Medulla oblongata (tissue), 1 donor: ENCODE measurements at regions not wholly inside any gene's neighbourhood (a gene's known extent, or its start where the extent isn't known, plus 50 kb on each side); places are given as distances from the start of the nearest gene placed in this dataset.
"Not testable (repeated sequence)": the region's sequence is repeated elsewhere in the genome, so short reads cannot be mapped to it uniquely, and the experiment has no call there.

Experiments
- DNase-seq: peaks from one replicate; pipeline ENCODE4 v3.0.0-alpha.2; 2015; ENCODE audit errors: extremely low spot score

- DNase-seq: no peak
Observed at GRCh38 chr6:113366505-113366904, 490.6 kb upstream of the MARCKS start.

- no peak for DNase-seq
Observed at GRCh38 chr6:113370508-113371502, 486.3 kb upstream of the MARCKS start.

DNA sequence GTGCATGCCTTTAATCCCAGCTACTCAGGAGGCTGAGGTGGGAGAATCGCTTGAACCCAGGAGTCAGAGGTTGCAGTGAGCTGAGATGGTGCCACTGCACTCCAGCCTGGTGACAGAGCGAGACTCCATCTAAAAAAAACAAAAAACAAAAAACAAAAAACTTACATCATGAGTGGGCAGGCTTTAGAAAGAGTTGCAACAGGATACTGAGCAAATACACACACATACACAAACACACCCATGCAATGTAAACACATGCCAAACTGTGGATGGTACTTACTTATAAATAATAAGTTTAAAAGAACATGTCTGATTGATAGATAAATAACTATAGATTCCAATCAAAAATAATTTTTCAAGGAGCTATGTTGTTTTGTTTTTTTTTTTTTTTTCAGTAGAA, 481.7 kb upstream of the MARCKS start:
- DNase-seq: not testable (repeated sequence)

DNA sequence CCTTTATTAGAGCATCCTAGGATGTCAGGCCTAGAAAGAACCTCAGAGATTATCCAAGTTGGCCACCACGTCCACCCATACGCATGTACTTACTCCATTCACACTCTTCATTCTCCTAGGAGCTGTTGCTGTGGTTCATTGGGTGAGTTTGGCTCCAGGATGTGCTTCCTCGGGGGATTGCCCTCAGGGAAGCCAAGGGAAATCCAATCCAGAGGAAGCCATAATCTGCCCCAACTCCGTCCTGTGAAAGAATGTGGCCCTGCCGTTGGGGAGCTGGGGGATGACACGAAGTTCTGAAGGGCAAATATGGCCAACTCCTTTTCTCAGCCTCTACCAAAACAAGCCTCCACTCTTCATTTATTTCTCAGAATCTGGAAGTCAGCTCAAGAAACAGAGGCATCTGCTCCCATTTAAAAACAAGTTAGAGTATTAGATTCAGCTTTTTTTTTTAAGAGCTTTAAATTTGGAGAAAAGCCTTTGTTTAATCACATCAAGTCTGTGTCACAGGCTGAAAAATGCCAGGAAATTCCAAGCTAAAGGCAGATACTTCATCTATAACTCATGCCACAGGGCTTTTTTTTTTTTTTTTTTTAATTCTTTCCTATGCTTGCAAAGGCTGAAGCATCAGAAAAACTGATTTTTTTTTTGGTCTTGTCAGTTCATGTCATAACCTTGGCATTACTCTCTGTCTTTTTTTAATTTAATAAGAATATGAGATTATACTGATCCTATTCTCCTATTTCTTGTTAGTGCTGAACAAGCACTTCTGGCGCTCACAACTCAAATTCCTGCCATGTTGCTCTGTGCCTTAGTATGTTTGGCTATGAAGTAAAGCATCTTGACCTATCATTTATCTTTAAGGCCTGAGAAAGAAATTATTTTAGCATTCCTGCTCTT, 480.9 kb upstream of the MARCKS start:
- no peak for DNase-seq

DNA sequence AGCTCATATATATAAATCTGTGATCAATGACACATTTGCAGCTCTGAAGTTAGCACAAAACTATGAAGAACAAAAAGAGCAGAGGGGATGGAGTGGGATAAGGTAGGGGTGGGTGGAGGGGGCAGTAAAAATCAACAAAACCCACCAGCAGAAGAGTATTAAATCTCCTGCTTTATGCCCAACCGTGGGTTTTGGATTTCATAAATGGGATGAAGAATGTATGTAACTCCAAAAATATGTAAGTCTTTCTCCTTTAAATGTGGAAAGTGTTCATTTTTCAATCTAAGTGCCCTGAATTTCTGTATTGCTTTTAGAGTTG, 480.3 kb upstream of the MARCKS start:
- no peak for DNase-seq

DNA sequence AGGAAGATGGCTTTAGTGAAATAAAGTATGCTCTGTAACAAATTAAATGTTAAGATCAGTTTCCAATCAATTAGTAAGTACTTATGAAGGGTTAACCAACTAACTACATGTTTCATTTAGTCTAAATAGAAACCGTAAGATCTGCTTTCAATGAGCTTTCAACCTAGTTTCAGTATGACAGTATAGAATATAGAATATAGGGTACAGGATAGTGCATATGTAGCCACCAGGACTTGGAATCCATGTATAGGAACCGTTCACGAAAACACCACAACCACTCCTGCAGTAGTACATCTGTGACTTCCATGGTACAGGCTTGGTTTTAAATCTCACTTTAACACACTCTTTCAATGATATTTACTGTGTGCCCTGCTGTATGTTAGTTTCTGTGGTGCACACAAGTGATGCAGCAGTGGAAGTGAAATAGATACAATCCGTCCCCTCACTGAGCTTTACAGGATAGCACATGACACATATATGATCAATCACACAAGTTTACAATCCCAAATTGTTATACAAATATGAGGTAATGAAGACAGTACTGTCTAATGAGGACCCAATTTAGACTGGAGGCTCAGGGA, 479.7 kb upstream of the MARCKS start:
- no peak for DNase-seq

DNA sequence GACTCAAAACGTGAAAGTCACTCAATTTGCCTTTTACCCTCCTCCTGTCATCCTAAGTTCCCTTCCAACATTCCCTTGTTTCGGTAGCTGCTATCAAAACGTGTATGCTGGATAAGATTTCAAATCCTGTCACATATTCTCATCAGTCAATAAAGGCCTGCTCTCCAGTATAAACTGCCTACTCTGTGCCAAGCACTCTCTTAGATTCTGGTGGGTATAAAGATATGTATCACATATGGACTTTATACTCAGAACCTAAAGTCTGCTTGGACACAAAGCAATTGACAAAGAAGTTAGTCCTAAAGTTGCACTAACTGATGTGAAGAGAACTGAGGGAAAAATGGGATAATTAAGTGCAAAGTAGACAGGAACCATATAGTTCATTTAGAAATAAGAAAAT, 476.6 kb upstream of the MARCKS start:
- DNase-seq: no peak

DNA sequence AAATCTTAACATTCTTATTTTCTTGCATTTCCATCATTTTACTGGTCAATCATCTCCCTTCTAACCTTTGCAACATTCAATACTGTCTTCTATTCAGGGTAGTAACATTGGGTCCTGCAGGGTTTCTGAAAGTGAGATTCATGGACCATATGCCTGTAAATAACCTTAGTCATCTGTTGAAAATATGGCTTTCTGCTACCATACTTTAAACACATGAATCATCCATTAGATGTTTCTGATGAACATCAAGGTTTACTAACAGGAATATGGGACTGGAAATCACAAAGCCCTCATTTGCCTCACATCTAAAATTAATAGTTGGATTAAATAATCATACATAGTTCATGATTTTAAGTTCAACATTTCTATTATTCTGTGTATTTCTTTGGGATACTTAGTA, 475.9 kb upstream of the MARCKS start:
- no peak for DNase-seq

GRCh38 chr6:113381959-113382358, 475.2 kb upstream of the MARCKS start:
- peak; percentile 18 for DNase-seq

DNA sequence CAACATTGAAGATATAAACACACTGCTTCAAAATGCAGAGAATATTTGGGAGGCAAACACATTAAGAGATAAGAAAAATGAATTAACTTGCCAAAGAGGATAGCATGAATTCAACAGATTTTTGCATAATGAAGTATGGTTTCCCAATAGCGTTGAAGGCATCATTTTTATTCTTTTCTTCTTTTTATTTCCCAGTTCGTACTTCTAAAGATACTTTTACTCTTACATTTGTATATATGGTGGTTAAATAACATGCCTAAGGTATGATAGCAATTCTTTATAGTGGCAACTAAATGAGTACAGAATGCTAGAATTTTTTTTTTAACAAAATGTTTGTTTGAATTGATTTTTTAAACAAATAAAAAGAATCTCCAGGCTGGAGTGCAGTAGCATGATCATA, 473.4 kb upstream of the MARCKS start:
- DNase-seq: no peak

GRCh38 chr6:113385020-113385431, 472.1 kb upstream of the MARCKS start:
- no peak for DNase-seq

DNA sequence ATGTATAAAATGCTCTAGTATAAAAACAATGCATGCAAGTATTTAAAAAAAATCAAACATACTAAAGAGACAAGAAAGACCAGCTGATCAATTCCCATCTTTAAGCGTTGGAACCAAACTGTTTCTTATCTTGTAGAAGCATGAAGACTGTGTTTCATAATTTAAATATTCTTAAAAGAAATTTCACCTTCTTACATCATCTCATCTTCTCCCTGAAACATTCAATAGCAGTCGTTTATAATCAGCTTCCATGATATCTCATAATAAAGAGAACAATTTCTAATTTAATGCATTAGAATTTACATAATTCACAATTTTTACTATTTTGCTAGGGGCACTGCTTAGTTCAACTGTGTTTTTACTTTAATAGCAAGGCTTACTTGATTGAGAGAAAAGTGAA, 468.1 kb upstream of the MARCKS start:
- no peak for DNase-seq

- DNase-seq: no peak
Observed at GRCh38 chr6:113392551-113393055, 464.5 kb upstream of the MARCKS start.

DNA sequence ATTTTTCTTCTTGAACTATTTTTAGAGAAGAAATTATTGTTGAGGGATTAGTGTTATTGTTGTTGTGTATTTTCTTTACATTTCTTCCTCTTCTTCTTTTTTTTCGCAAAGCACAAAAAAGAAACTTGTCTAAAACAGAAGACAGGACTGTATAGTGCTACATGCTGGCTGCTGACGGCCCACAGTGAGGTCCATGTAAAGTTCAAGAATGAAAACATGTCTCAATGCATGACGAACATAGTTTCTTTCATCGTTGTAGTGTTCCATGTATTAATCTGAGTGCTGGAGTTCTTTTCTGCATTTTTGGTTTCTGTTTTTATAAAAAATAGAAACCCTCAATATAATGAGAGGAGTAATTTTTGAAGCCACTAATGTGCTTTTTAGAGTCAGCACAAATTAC, 462.9 kb upstream of the MARCKS start:
- no peak for DNase-seq

- no peak for DNase-seq
Observed at GRCh38 chr6:113394729-113395128, 462.4 kb upstream of the MARCKS start.

DNA sequence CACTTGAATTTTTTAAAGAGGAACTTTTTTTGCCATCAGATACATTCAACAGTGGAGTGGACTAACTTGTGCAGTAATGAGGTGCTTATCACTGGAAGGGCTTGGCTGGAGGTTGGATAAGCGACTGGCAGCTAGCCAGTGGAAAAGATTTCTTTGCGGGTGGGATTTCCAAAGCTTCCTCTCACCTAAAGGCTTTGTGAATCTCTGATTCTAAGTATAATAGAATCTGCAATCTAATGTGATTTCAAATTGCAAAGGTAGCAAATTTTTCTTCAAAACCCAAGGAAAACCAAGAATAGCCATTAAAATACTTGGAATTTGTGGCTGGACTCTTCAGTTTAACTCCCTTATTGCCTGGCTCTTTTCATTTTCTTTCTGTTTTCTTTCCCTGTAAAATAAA, 460.4 kb upstream of the MARCKS start:
- DNase-seq: no peak

GRCh38 chr6:113397236-113397635, 459.9 kb upstream of the MARCKS start:
- DNase-seq: no peak

- no peak for DNase-seq
Observed at GRCh38 chr6:113401231-113401630, 455.9 kb upstream of the MARCKS start.

- no peak for DNase-seq
Observed at GRCh38 chr6:113402544-113402943, 454.6 kb upstream of the MARCKS start.

- no peak for DNase-seq
Observed at GRCh38 chr6:113403966-113404595, 453.1 kb upstream of the MARCKS start.

DNA sequence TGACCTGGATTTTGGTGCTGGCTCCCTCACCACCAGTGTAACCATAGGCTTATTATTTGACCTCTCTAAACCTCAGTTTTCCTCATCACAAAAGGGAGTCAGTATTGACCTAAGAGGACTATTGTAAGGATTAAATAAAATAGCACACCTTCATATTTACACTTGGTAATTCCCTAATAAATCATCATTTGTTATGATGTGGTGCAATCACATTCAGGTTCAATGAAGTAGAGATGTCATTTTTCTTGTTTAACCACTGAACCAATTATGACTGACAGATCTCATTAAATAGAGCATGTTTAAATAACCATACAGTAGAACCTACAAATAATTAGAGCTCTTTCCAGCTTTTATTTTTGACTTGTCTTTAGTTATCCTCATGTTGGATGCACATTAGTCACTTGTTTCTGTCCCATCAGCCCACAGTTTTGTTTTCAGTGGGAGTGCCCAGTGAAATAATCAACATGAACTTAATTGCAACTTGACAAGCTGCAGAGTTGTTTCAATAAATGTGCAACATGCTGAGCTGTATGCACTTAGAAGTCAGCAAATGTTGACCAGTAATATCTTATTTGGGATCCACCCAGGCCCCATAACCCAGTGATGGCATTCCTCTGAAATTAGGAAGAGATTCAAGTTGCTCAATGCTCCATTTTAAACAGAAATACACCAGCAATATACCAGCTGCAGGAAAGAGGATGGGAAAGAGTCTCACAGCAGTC, 451.7 kb upstream of the MARCKS start:
- DNase-seq: no peak
